HL-60 (cell line): ENCODE measurements at regions not wholly inside any gene's neighbourhood (a gene's known extent, or its start where the extent isn't known, plus 50 kb on each side); places are given as distances from the start of the nearest gene placed in this dataset.

Experiments used
- CTCF ChIP-seq: IDR thresholded peaks from one replicate; pipeline ENCODE4 v1.5.1; 2011; ENCODE audit warnings: low read length, control low read depth, inconsistent platforms; ENCODE audit not compliant: insufficient read depth
- GABPA ChIP-seq: IDR thresholded peaks from 2 replicates; pipeline ENCODE4 v1.6.1; 2012; ENCODE audit warnings: low read depth
- POLR2AphosphoS5 ChIP-seq: IDR thresholded peaks from 2 replicates; pipeline ENCODE4 v1.6.1; 2012; ENCODE audit warnings: low read depth
- REST ChIP-seq: IDR thresholded peaks from 2 replicates; pipeline ENCODE4 v1.6.1; 2012; ENCODE audit warnings: low read depth; ENCODE audit not compliant: insufficient replicate concordance

DNA sequence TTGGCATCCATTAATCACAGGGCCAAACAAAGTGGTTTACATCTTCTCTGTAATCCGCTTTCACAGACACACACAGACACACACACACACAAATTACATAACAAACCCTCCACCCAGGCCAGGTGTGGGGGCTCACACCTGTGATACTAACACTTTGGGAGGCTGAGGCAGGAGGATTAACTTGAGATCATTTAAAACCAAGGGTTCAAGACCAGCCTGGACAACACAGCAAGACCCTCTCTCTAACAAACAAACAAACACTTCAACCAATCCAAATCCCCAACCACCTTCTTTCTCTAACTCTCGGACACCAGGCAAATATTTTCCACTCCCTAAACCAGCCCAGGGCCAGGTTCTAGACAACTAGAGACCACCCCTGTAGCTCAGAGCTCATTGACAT, 79.5 kb upstream of the XPO1 start:
- TF ChIP-seq CTCF (no peak), POLR2AphosphoS5 (no peak), REST (no peak), GABPA (no peak)
